ENCODE measurements at regions not wholly inside any gene's neighbourhood (a gene's known extent, or its start where the extent isn't known, plus 50 kb on each side); places are given as distances from the start of the nearest gene placed in this dataset.

DNA sequence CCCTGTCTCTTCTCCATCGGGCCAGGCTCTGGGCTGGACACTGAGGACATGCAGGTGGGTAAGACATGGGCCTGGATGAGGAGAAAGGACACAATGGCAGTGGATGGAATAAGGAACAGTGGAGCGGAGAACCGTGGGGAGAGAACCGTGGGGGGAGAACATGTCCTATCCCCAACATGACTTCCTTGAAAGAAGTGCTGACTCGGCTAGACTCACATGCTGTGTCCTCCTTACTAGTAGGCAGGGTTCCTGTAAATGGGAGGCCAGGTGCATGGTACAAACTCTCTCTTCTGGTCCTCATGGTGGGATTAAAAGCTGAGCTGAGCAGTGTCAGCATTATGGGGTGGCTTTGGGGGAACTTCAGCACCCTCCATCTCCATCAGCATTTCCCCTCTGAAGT lies 137.4 kb upstream of the CSF3R start:
- TF ChIP-seq POLR2A (IDR thresholded peaks at IDR 0.05; ENCODE audit: low read length) (no peak), GATA1 (IDR thresholded peaks at IDR 0.05; ENCODE audit: low read depth, low read length) (no peak)

Data from erythroblast (primary cell).